HG03354 (cell line): ENCODE measurements at regions not wholly inside any gene's neighbourhood (a gene's known extent, or its start where the extent isn't known, plus 50 kb on each side); places are given as distances from the start of the nearest gene placed in this dataset.
A peak's percentile ranks its signal among the peaks of the same experiment; 100 is the strongest.
"Not testable (repeated sequence)": the region's sequence is repeated elsewhere in the genome, so short reads cannot be mapped to it uniquely, and the experiment has no call there.

ENCODE experiments used
- ATAC-seq: cut with Tn5 transposase; IDR thresholded peaks from one replicate; pipeline ENCODE4 v1.9.1; 2021; ENCODE audit warnings: mild to moderate bottlenecking; ENCODE audit not compliant: unreplicated experiment, poor library complexity, severe bottlenecking

DNA sequence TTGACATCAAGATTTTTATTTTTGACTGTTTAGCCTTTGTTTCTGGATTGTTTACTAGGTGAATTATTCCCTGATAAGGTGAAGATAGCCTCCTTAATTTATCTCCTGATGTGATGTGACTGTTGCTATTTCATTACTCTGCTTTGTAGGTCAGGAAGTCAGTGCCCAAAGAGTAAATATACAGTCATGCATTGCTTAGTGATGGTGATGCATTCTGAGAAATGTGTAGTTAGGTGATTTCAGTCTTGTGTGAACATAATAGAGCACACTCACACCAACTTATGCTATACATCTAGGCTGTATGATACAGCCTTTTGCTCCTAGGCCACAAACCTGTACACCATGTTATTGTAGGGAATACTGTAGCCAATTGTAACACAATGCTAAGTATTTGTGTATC lies 102.4 kb upstream of the THUMPD2 start:
- no peak for ATAC-seq

DNA sequence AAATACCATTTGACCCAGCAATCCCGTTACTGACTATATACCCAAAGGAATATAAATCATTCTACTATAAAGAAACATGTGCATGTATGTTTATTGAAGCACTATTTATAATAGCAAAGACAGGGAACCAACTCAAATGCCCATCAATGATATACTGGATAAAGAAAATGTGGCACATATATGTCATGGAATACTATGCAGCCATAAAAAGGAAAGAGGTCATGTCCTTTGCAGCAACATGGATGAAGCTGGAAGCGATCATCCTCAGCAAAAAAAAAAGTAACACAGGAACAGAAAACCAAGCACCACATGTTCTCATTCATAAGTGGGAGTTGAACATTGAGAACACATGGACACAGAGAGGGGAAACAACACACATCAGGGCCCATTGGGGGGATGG lies 99.9 kb upstream of the THUMPD2 start:
- not testable (repeated sequence) for ATAC-seq

DNA sequence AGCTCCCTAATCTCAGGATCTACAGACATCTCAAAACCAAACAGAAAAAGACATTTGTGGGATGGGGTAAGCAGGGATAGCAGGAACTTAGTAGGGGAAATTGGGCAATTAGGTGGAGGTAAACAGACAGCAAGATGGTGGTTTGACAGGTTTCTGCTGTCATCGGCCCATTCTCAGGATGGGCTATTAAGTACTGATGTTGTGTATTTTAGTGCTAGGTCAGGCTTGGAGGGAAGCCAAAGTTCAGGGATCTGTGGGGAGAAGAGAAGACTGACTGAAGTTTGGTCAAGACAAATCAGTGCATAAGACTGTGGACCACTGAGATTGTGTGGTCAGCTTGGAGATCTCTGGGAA lies 96.8 kb upstream of the THUMPD2 start:
- ATAC-seq = no peak

DNA sequence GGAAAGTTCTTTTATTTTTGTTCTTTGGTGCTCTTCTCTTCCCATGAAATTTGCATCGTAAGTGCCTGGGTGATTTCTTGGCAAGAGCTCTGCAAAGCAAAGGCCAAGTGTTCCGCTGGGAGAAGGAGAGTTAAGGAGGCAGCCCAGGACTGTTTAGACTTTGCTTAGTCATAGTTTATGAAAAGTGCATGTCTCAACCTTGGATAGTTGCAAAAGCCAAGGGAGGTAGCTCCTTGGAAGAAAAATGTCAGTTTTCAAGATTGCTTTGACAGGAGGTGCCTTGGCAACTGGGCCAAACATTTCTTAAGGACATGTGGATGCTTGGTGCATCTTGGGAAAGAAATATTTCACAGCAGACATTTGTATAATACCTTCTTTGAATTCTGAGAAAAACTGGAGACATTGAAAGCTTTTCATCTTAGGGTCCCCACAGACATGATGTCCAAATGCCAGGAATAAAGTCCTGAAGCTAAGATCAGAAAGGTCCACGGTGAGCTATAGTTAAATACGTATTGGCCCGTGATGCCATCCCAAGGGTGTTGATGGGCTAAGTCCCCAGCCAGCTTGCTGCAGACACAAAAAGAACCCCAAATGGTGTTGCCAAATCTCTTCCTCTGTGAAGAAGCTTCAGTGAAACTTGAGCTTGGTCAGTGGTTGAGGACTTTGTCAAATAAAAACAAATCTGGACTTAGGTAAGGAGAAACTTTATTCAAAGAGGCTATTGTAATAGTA lies 96.3 kb upstream of the THUMPD2 start:
- ATAC-seq = no peak

DNA sequence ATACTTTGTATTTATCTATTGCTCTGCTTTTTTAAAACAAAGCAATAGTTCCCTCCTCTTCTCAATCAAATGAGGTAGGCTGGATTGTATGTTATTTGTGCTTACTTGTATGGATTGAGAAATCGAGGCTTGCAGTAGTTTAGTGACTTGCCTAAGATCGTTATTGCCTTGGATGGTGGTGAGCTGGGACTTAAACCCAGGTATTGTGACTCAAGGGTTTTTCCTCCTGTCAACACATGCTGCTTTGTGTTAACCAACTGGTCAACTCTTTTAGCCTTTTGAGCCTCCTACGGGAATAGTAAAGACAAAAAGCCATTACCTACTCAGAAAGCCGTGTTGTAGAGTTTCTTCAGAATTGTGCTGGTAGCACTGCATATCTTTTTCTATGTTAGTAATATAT lies 95.2 kb upstream of the THUMPD2 start:
- no peak for ATAC-seq

DNA sequence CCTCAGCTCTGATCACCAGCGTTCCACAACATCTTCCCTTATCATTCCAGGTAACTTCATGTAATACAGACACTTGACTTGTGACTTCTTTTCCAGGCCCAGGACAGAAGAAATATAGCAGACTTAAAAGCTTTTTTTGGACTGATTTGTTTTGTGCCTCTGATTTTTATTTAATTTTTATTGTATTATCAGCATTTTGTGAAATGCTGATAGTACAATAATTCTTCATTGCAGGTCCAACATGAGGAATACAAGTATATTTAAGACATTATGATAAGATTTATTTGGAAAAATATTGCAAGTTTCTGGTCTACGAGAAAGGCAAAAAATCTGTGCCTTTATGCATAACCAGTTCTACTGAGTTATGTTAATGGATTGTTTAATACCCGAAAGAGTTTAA lies 94.5 kb upstream of the THUMPD2 start:
- no peak for ATAC-seq

DNA sequence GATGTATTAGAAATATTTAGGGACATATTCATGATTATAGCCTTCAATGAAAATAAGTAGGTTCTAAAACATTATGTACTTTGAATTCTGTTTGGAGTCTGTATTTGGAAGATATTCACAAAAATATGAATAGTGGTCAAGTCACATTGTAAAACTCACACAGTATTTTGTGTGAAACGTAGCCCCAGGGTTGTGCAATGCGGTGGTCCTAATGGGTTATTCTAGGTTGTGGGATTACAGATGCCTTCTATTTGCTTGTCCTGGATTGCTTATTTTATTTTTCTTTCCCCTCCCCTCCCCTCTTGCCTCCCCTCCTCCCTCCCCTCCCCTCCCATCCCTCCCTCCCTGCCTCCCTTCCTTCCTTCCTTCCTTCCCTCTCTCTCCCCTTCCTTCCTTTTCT lies 93.7 kb upstream of the THUMPD2 start:
- no peak for ATAC-seq

DNA sequence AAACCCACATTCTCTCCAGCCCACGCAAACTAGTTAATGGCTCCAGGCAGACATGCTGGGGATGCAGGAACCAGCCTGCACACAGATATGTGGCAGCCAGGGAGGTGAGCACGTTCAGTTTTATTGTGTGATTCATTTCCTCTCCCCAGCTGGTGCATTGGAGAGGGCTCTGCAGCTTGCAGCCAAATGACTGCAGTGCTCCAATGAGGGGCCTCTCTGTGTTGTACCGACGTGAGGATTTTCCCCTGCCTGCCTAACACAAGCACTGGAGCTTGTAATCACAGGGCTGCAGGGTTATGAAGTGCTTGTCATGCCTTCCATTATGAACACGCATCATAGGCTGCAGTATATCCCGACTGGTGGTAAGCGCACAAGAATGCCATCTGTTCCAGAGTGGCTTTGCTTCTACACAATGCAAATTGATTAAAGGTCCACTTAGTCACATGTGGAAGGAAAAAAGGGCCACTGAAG lies 92.3 kb upstream of the THUMPD2 start:
- no peak for ATAC-seq

DNA sequence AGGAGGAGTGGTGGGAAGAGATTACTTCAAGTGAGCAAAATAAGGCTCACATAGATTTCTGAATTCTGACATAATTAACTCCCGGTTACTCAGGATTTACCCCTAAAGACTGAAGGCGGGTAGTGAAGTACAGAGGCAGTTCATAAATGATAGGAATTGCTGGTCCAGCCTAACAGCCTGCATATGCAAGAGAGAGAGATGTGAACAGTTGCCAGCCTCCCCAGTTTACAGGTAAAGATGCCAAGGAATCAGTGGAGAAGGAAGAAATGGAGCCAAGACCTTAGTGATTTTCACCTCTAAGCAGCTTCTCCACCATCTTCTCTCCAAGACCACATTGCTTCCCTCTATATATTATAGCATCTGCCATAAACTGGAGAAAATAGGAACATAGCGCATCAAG lies 91.8 kb upstream of the THUMPD2 start:
- ATAC-seq = no peak

DNA sequence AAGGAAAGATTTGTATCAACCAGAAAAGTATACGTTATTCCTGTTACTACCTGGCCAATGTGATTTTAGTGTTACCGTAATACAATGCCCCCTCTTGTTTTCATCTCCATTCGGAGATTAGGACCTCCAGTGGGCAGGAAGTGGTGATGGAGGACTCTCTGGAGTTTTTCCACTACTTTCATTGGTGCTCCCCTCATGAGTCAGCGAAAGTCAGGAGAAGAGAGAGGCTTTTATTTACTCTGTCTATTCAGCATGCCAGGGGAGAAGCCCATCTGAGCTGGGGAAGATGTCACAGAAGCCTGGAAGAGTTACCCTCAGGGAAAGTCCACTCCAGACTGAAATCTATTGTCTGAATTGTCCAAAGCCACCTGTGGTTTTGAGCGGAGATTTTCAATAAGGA lies 88.2 kb upstream of the THUMPD2 start:
- no peak for ATAC-seq

DNA sequence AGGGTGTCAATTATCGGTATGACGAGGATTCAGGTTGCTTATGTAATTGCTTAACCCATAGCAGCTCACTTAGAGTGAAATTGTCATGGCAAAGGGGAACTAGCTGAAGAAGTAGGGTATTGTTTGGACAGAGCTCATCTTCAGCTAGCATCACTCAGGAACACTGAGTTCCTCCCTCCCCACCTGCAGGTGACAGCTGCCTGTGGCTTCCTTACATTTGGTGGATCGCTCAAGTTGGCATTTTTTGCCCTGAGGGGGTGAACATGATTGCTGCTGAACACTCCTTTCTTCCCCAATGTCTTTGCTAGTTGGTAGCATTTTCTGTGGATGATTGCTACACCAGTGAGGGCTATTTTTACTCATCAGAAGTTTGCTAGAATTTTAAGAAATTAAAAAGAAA lies 86.7 kb upstream of the THUMPD2 start:
- no peak for ATAC-seq

DNA sequence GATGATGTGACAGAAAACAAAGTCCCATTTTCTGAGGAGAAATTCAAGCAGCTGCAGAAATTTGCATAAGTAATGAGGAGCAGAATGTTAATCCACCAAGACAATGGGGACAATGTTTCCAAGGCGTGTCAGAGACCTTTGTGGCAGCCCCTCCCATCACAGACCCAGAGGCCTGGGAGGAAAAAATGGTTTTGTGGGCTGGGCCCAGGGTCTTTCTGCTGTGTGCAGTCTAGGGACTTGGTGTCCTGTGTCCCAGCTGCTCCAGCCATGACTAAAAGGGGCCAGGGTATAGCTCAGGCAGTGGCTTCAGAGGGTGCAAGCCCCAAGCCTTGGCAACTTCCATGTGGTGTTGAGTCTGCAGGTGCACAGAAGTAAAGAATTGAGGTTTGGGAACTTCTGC lies 84.6 kb upstream of the THUMPD2 start:
- ATAC-seq = not testable (repeated sequence)

DNA sequence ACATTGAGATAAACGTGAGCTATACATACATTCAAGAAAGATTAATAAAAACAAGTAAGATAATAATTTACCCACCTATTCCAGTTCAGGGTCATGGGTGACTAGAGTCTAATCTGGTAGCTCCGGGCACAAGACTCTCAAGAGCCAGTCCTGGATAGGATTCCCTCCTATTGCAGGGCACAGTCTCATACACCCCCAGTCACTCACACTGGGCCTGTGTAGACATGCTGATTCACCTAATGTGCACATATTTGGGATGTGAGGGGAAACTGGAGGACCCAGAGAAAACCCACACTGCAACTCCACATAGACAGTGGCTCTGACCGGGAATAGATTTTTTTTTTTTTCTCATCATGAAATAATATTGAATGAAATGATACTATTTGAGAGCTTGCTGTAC lies 81.5 kb upstream of the THUMPD2 start:
- ATAC-seq = no peak

DNA sequence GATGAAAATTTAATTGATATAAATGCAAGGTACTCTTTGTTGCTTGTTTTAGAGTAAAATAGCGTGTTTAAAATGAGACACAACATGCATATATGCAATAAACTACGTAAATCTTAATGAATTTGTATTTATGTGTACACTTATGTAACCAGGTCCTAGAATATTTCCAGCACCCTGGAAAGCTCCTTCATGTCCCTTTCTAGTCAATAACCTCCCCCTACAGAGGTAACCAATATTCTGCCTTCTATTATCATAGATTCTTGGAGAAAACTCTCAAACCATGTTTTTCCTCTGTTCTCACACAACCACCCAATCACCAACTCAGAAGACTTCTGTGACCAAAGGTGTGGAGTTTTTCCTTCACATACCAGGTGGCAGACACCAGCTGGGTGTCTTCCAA lies 79.6 kb upstream of the THUMPD2 start:
- no peak for ATAC-seq

DNA sequence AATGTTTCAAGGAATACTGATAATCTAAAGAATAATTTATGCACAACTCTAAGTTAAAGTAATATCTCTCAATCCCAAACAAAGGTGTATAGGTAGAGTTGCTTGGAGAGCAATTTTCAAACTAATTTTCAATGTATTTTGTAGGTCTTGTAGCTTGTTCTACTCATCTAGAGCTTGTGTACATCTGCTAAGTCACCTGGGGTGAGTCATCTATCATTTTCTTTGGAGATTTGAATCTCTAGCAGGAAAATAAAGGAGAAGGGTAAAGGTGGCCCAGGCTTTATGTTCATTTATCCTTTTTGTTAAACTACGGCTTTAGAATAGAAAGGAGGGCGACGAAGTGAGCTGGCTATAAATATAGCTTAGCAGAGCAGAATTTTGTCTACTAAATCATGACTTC lies 76.8 kb upstream of the THUMPD2 start:
- ATAC-seq = no peak

DNA sequence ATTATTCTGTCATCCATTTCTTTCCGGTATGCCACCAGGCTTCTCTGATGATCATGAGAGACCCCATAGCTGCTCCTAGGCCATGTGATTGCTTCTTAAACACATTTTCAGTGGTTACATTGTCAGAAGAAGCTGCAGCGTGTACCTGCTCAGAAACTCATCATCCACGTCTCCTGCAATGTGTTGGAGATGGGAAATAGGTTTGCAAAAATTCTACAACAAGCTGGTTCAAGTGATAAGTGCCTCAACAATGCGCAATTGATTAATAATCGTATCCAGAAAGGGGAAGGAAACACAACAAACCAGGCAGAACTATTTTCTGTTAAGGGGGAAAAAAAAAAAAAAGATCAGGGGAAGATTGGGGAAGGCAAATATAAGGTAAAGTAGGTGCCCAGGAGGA lies 75.7 kb upstream of the THUMPD2 start:
- ATAC-seq = no peak

DNA sequence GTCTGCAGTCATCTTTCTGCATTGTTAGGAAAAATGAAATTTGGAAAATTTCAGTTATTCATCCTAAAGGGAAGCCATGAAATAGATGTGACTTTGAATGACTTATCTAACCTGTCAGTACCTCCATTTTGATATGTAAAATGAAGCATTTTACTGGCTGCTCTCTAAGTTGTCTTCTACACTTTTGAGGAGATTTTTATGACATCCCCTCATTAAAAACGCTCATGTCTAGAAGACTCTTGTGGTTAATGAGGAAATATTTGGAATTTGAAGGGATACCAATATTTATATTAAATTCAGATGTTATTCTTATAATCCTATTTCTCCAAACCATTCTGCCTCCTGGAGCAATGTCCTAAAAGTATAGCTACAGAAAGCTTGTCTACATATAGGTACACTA lies 73.8 kb upstream of the THUMPD2 start:
- no peak for ATAC-seq

DNA sequence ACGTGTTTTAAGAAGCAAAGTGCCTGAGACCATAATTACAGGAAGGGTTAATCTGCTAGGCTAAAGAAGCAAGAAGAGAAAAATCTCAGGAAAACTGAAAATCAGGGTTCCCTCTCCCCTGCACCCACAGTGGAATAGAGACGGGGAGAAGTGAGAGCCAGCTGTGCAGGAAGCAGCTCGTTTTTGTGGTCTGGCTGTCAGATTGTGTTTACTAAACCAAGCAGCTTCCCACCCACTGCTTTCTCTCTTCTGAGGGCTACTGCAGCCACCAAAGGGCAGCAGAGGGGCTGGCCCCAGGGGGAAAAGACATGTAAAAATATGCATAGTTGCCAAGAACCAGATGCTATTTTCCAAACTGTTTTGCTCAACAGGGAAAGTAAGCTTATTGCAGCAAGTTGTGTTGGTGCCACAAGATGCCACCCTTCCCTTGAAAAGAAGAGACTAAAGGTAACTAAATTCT lies 72.6 kb upstream of the THUMPD2 start:
- peak; percentile 78 for ATAC-seq

DNA sequence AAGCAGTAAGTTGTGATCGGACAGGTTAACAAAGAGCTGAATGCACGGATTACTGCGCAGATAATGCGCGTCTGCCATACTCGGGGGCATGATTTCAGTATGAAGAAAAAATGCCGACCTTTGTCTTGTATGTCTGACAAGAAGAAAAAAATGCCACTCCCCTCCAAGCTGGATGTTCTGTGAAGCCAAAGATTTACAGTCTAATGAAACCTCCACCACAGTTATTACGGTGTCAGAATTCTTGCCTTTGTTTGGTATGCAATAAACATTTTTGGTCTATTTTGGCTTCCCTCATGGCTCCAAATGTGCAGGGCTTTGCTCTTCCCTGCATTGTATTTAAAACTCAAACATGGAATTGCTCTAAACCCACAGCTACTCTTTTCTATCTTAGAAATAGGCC lies 72.2 kb upstream of the THUMPD2 start:
- no peak for ATAC-seq

DNA sequence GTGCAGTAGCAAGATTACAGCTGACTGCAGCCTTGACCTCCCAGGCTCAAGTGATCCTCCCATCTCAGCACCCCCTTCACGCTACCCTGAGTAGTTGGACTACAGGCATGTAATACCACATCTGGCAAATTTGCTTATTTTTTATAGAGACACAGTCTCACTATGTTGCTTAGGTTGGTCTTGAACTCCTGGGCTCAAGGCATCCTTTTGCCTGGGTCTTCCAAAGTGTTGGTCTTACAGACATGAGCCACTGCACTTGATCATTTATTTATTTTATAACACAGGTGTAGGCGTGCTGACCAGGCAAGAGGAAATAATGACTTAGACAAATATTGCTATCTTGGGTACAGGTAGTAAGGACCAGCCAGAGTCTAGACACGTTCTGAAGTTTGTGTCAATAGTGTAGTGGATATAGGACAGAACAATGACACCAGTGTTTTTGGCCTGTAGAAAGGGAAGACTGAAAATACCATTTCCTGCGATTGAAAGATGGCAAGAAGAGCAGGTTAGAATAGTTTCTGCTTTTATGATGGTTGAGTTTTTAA lies 71.0 kb upstream of the THUMPD2 start:
- no peak for ATAC-seq

DNA sequence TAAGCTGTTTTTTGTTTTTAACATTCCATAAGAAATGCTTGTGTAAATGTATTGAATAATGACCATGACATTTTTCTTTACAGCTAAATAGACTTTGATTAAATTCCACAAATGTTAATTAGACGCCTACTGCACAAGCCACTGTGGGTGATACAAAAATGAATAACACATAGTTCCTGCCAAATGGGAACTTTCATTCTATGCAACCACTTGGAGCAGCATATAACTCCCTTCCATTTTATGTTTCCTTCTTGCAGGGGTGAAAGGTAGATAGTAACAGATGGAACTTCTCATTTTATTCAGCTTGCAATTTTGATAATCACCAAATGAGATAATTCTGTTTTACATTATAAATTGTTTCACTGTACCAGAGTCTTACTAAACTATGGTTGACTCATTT lies 70.0 kb upstream of the THUMPD2 start:
- no peak for ATAC-seq
